Hepatic stellate cell (primary cell): ENCODE measurements at regions not wholly inside any gene's neighbourhood (a gene's known extent, or its start where the extent isn't known, plus 50 kb on each side); places are given as distances from the start of the nearest gene placed in this dataset.
"Not testable (repeated sequence)": the region's sequence is repeated elsewhere in the genome, so short reads cannot be mapped to it uniquely, and the experiment has no call there.

Experiments
- DNase-seq: peaks from one replicate; pipeline ENCODE4 v3.0.0; 2011; ENCODE audit warnings: low spot score

DNA sequence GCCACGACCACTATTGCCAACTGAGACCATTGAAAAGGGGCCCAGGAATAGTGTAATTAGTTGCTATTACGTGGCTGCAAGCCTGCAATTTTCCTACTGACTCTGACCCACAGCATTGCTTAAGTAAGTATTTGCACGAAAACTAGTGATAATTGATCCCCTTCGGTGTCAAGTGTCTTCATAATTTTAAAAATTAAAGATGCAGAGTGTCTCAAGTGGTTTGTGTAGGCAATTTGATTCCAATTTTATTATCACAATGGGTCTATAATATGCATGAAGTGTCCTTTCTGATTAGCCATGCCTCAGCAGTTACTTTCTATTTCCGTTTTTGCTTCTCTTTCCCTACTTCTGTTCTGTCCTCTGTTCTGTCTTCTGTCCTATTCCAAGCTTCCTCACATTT, 259.2 kb downstream of the C3orf38 start:
- DNase-seq = no peak

DNA sequence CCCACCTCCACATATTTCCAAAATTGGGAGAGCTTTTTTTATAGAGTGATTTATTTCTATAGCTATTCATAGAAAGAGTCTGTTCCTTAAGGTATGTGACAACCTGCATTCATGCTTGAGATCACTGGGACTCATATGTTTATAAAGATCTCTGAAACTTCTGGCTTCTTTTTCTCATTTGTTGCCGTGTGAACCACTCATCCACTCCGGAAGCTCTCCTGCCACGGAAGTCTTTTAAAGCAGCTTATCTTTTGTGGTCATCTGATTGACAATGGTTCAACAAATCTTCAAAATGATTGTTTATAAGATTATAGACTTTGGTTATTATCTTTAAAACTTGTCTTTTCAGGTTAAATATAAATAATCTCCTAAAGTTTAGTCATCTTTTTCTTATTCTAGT, 260.5 kb downstream of the C3orf38 start:
- no peak for DNase-seq

DNA sequence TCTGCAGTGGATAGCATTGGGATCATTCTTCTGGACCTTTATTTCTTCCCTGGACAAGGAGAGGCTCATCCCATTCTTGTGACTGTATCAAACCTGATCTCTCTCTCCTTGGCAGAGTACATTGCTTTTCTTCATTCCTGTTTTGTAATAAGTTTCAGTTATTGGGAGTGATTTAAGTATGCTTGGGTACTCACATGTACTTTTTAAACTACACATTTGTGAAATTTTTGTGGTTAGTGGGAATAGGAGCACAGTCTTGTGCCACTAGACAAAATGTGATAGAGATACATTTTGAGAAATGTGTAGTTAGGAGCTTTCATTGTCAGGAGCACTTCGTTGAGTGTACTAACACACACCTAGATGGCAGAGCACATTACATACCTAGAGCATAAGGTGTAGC, 262.6 kb downstream of the C3orf38 start:
- DNase-seq = no peak

DNA sequence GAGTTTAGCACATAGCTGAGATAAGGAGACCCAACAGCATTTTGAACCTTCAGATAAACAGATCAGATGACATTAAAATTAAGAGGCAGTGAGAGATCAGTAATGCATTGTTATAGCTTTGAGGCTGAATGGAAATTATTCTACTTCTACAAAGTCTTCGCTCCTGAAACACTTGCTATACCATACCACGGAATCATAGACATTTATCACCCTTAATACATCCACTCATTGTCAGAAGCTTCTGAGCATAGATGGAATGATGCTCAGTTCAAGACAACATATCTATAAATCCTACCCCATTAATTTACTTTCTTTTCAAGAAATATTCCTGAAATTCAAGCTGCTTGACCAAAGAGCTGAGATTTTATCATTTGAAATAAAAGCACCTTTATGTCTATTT, 266.7 kb downstream of the C3orf38 start:
- no peak for DNase-seq

DNA sequence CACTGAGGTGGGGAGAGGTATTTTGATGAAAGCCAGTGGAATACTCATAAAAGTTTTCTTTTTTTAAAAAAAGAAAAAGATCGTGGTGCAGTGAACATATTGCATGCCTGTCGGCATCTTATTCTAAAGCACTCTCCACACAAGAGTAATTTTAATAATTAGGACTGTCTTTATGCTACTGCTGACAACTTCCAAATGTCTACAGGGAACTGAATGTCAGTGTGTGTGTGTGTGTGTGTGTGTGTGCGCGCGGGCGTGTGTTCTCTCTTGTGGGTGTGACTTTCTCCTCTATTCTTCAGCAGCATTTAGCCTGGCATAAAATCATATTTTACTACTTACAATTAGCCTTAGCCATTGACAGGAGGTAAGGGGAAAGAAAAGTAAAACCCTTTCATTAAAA, 268.5 kb downstream of the C3orf38 start:
- no peak for DNase-seq

DNA sequence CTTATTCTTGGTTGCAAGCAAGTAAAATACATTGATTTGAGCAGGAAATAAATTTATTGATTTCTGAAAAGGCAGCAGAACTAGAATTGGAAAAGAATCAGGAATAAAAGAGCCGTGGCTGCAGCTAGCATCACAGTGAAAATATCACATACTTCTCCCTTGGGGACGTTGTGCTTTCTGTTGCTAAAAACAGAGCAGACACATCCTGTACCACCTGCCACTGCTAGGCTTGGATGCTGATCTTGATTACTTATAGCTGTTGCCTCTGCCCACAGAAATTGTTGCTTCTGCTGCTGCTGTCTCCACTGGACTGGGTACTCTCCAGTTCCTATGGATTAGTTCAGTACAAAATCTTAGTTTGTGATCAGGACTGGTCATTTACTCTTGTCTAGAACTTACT, 283.8 kb downstream of the C3orf38 start:
- DNase-seq = no peak

DNA sequence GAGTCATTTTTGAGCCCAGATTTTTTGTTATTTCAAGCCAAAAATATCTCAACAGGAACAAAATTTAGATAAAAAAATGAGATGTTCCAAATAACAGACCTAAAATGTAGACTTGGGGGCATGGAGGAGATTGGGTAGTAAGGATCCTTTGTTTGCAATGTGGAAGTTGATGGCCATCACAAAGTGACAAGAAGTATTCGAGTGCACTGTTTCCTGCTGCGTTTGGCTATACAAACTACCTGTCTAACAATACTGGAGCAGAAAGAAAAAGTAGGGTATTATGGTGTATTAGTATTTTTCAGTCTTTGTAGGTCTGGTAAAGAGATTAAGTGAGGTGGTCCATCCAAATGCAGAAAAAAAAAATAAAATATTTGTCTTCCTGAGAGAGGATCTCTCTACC, 284.2 kb downstream of the C3orf38 start:
- no peak for DNase-seq

DNA sequence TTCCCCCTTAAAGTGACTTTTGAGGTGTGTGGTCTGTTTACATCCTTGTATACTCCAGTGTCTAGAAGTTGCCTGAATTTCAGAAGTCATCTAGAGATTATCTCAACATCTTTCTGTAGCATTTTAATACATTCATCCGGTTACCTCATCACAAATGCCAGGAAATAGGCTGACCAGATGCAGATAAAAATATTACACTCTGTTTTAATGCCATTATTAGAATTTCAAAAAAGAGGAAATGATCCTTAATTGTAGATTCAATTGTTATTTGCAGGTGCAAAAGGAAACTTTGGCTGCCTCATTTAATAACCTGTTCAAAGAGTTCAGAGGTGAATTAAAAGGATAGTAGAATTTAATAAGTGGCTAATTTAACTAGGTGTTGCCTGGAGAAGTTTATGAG, 290.9 kb downstream of the C3orf38 start:
- DNase-seq = no peak

DNA sequence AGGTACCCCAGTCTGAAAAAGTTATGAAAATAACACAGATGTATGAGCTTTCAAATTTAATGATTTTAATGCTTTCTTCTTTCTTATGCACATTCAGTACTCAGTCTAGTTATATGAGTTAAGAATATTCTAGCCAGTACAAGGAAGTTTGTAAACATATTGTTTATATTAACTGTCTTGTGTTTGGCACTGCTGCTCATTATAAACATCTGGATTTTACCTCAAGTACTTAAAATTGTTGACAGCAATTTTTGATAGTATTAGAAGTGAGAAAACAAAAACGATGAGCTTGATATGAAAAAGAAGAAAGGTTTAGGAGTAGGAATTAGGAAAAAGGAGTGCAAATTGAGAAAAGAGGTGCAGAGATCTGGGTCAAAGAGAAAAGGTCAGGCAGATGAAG, 293.3 kb downstream of the C3orf38 start:
- no peak for DNase-seq

DNA sequence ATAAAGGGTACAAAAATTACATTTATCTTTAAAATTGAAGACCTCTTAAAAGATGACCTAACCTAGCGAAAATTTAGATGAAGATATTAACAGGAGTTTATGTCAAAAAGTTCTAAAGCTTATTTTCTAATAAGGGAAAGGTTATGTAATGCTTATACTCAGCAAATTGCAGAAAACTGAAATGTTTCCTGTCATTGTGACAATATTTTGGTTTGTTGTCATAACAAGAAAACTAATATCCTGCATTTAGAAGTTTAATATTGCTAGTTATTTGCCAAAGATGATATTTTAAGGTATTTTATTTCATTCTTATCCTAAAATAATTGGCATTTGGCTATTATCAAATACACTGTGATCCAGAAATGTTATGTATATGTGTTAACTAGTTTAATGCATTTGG, 294.5 kb downstream of the C3orf38 start:
- DNase-seq = no peak

DNA sequence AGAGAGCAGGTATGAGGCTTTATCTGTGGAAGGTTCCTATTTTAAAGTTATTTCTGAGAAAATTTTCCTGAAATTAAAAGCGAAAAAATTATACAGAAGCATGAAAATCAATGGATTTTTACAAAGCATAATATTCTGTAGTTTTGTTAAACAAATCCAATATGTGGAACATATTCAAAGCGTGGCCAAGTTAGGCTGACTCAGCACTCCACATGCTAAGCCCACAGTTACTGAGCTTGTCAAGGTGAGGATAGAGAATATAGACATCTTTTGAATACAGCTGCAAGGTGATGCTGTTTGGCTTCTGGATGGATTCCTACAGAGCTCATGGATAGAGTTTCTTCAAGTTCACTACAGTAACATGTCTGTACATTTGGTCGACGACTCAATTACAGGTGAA, 302.5 kb downstream of the C3orf38 start:
- DNase-seq = no peak

DNA sequence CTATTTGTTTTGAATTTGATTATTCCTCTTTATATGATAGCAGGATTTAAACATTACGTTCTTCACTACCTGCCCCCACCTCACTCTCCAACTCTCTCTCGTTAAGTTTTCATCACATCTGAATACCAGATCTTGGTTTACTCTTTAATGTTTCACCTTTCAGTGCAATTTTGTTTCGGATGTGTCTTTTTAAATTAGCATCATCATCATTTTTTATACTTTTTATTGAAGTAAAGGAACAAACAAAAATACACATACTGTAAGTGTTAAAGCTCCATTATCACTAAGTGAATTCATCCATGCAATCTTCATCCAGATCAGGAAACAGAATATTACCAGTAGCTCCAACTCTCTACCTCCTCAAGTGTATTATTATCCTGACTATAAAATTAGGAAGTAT, 310.6 kb downstream of the C3orf38 start:
- no peak for DNase-seq

DNA sequence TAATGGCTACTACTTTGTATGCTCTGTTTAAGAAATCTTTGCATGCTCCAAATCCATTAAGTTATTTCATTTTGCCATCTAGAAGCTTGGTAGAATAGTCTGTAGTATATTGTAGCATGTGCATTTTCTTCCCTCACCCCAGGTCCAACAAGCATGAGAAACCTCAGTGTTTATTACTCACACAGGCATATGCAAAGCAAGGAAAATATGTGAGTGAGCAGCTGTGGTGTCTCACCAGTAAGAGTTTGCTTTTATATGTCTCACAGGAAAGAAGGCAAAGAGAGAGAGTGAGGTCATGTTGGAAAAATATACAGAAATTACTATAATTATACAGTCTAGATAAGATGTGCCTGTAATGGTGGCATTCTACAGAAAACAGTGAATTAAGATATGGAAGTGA, 312.5 kb downstream of the C3orf38 start:
- peak; percentile 2 for DNase-seq

DNA sequence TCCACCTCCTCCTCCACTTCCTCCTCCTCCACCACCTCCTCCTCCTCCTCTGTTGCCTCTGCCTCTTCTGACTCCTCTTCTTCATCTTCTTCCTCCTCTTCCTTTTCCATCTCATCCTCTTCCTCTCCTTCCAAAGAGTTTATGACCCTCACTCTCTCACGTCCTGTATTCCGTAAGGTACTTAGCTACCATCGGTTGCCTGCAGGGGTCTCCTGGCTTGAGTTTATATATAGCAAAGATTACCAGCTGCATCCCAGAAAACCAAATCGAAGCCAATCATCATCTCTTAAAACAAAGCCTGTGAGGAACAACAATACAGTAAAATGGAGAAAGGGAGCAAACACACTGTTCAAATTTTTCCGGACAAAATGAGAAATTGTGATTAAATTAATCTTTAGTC, 317.4 kb downstream of the C3orf38 start:
- DNase-seq = no peak

DNA sequence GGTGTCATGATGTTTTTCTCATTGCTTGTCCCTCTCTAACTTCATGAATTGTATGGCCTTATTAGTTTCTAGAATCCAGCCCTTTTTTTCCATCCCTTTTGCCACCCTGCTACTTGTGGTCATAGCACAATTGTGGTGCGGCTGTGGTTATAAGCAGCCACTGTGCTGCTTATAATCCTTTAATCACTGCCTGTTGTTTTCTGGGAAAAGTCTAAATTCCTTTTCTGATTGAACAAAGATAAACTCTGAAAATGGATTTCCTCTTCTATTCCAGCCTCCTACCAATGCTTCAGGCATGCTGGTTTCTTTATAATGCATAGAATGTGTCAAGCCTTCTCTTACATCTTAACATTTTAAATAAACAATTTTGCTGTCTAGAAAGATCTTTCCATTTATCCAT, 319.5 kb downstream of the C3orf38 start:
- no peak for DNase-seq

DNA sequence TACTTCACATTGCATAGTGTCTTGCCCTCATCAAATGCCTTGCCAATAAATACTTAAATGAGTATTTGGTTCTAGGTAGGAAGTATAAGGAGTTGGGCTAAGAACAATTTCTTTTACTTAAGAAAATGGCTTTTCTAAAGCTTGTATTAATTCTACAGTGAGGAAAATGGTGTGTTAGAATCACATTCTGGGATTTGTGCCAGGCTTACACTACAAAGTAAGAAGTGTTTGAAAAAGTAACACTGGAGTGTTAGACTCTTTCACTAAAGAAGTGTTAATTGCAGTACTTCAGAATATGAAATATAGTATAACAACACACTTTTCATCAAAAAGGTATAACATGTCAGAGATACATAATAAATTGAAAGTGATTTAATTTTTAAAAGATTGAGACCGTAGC, 328.7 kb downstream of the C3orf38 start:
- no peak for DNase-seq

DNA sequence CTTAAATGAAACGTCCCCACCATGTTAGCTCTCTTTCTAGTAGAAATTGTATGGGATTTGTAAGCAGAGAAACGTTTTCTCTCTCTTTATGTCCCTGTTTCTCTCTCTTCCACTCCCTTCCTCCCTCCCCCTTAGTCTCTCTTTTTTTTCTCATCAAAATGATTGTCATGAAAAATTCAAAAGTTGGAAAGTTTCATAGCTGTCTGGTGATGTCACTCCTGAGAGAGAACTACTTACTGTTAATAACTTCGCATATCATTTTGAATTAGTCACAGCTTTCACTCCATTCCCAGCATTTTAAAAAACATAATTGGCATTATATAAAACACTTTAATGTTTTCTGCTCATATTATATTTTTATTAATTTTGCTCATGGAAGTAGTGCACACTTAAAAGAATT, 331.1 kb downstream of the C3orf38 start:
- DNase-seq = no peak

DNA sequence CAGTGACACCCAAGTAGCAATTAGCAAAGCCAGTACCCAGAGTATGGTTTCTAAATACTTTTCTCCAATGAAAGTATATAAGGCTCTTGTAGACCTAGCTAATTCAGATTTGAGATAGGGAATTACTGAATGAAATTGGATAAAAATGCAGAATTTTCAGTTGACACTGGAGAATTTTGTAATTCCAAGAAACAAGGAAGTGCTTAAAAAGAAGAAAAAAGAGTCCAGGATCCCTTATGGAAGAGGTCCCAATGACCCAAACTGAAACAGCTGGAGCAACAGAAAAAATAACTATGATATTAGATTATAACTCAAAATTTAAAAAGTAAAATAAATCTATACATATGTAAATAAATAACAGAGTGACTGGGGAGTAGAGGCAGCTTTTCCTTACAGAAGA, 335.2 kb downstream of the C3orf38 start:
- DNase-seq = no peak

DNA sequence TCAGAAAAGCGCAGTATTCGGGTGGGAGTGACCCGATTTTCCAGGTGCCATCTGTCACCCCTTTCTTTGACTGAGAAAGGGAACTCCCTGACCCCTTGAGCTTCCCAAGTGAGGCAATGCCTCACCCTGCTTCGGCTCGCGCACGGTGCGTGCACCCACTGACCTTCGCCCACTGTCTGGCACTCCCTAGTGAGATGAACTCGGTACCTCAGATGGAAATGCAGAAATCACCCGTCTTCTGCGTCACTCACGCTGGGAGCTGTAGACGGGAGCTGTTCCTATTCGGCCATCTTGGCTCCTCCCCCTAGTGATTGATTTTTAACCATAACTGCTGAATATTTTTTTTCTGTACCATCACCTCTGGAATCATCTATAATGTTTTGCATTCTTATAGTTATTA, 359.1 kb downstream of the C3orf38 start:
- not testable (repeated sequence) for DNase-seq

DNA sequence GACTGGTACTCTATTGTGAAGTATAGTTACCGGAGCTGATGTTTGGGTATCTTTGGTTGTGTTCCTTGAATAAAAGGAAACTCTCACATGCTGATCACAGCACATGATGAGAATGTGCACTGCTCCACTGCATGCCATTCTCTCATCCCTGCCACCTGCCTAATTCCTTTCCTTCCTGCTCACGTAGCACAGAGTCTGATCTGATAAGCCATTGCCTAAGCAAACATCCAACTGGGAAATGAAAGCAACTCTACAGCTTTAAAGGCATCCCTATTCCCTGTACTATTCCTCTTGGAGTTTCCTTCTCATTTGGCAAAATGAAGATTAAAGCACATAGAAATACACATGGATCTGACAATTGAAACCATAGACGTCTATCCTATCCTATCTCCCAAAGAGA, 359.8 kb downstream of the C3orf38 start:
- no peak for DNase-seq

DNA sequence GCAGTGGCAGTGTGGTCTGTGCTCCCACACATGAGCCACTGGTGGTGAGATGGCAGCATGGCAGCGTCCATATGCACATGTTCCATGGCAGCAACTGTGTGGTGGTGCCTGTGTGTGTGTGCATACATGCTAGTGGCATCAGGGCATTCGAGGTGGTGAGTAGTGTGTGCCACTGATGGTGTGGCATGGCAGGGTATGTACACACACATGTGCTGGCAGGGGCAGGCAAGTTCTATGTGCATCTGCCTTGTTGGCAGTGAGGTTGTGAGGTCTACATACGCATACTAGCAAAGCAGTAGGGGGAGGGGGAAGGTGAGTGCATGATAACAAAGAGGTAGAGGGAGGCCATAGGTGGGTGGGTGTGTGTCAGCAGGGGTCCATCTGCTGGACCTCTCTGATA, 378.7 kb downstream of the C3orf38 start:
- DNase-seq = no peak

DNA sequence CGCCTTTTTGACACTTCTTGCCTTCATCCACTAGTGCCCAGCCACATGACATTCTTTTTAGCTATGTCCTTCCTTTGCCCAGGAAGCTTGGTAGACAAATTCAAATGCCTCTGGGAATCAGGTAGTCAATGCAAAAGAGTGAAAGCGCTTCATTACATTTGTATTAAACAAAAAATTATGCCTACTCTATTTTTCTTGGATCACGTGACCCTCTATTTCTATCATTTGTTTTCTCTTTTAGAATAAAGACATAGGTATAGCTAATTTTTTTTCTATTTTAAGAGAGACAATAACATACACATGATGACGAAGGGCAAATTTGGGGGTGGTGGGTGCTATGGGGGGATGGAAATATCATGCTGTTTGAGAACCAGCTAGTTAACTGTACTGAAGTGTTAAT, 384.8 kb downstream of the C3orf38 start:
- DNase-seq = no peak

DNA sequence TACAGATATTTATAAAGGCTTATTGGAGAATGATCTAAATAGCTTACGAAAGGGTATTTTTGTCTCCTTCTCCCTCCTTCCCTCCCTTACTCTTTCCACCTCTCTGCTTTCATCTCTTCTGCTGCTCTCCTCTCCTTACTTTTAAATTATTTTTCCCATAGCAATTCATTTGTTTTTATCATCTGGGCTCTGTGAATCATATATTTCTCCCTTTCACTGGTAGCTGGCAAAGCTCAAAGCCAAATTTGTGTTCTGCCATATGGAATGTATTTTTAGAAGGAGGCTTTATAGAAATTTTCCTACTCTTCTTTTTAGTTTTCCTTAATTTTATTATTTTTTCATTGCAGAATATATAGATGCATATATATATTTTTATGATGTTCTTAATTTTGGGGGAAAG, 385.8 kb downstream of the C3orf38 start:
- DNase-seq = no peak

DNA sequence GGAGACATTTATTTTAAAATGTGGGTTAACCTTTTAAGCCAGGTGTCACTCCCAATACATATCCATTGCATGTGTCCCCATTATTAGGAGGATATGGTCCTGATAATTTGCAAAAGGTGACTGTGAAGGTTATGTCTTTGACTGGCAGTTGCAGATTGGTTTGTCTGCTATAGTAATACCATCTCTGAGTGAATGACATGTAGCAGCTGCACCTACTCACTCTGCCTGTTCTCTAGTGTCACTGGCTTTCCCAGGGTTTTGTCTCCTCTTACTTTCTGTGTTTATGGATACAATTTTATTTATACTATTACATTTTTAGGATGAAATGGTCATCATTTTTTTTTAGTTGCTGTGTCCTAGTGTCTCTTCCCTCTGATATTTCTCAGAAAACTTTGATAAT, 393.2 kb downstream of the C3orf38 start:
- DNase-seq = no peak

DNA sequence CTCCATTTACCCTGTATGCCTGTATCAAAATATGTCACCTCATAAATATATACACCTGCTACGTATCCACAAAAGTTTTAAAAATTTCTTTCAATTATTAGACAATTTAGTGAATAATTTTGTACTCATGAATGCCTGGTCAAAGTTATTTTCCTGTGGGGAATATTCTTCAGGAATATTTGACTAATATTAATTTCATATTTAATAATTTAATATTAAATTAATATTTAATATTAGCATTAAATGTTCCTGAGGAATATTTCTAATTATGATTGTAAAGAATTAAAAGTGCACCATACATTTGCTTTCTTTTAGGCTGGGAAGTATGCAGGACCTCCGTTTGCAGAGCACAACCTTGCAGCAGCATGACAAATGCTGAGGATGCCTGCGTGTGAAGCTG, 422.7 kb downstream of the C3orf38 start:
- no peak for DNase-seq
